ENCODE measurements at regions not wholly inside any gene's neighbourhood (a gene's known extent, or its start where the extent isn't known, plus 50 kb on each side); places are given as distances from the start of the nearest gene placed in this dataset.

DNA sequence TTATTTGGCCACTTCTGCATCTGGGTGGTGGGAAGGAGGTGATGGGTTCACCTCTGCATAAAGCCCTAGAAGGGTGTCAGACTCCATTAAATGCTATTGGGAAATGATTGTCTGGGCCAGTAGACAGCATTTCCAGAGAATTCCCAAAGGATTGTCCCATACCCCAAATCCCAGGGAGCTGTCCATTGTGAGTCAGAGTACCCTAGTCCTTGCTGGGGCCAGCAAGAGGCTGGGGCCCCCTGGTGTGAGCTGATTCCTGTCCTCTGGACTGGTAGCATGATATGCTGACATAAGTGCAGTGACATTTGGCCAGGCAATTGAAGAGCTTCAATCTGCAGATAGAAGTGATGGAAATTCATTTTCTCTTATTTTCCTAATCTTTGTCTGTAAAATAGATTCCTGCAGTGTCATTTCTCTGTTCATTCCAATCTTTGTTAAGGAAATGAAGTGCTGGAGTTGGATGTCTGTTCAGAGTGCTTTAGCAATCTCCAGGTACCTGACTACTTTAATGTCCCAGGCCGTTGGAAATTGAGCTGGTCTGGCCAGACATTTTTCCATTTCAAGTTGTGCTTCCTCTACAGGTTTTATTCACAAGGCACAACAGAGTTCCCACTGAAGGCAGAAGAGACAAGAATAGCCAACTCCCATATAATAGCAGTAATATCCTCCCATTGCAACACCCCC lies 91.2 kb downstream of the RPLP1 start:
- no peak for FAIRE-seq
- TF ChIP-seq, protein P1, sequence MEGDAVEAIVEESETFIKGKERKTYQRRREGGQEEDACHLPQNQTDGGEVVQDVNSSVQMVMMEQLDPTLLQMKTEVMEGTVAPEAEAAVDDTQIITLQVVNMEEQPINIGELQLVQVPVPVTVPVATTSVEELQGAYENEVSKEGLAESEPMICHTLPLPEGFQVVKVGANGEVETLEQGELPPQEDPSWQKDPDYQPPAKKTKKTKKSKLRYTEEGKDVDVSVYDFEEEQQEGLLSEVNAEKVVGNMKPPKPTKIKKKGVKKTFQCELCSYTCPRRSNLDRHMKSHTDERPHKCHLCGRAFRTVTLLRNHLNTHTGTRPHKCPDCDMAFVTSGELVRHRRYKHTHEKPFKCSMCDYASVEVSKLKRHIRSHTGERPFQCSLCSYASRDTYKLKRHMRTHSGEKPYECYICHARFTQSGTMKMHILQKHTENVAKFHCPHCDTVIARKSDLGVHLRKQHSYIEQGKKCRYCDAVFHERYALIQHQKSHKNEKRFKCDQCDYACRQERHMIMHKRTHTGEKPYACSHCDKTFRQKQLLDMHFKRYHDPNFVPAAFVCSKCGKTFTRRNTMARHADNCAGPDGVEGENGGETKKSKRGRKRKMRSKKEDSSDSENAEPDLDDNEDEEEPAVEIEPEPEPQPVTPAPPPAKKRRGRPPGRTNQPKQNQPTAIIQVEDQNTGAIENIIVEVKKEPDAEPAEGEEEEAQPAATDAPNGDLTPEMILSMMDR (IDR thresholded peaks at IDR 0.05; ENCODE audit: insufficient read depth, missing control alignments): no peak
- no peak for DNase-seq (ENCODE audit: insufficient read length, low spot score)

DNA sequence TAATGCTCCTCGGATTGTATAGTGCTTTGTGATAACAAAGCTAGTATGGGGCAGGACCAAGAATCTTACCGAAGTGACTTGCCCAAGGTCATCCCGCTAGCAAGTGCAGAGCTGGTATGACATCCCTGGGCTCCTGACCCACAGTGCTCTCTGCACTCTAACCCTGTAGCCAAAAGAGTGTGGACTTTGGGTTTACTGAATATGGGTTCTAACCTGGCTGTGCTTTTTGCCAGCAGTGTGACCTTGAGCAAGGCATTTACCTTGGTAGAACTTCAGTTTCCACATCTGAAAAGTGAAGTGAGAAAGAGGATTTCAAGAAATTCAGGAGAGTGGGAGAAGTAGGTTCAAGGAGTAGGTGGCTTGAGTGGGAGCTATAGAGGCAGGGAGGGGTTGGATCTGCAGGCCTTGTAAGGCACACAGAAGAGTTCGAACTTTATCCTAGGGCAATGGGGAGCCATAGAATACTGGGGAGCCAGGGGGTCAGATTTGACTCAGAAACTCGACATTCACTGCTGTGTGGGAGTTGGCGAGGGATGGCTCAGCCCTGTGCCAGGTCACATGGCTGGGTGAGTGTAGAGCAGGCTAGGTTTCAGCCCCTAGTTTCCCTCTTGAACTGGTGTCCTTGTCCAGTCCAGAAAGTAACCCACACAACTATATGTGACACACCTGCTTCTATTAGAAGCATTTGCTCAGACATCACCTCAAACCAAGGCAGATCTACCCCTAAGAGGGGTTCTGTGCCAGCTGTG lies 91.9 kb downstream of the RPLP1 start:
- FAIRE-seq (no peak), DNase-seq (ENCODE audit: insufficient read length, low spot score) (no peak)
- TF ChIP-seq, protein P1 (IDR thresholded peaks at IDR 0.05; ENCODE audit: insufficient read depth, missing control alignments): no peak

DNA sequence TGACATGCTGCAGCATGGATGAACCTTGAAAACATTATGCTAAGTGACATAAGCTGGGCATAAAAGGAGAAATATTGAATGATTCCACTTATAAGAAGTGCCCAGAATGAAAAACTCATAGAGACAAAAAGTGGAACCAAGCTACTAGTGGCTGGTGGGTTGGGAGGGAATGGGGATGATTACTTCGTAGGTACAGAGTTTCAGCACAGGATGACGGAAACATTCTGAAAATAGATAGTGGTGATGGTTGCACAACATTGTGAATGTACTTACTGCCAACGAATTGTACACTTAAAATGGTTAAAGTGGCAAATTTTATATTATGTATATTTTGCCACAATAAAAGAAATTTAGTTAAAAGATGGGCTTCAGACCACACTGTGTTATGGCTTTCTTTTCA lies 93.6 kb downstream of the RPLP1 start:
- DNase-seq (ENCODE audit: insufficient read length, low spot score) (no peak), FAIRE-seq (no peak)
- TF ChIP-seq, protein P1 (IDR thresholded peaks at IDR 0.05; ENCODE audit: insufficient read depth, missing control alignments): no peak

DNA sequence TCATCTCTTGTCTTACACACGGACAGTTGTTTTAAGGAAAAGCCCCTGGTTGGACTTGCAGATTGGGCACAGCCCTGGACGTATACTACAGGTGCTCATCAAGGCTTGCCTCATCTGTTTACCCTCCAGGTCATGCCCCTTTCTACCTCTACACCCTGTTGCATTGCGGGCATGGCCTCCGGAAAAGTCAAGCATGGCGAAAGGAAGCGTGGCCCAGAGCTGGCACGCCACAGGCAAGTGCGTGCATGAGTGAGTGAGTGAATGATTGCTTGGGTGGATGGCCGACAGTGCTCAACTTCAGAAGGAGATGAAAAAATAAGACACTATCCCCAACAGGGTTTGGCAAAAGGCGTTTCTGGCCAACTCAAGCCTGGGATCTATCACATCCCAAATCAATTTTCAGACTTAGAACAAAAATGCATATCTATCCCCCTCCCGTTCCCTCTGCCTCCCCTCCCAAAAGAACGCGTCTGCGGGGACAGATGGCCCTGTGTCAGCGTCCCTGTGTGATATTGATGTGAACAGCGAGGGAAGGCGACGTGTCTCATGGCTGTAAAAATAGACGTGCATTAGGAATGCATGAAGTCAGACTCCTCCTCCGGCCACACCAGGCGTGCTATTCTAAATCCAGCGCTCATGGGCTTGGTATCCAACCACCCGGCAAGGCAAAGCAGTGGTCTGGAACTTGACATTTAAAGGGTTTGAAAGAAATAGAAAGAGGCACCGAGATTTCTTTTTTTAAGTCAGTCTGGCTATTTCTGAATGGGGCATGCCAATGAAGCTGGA lies 96.0 kb downstream of the RPLP1 start:
- TF ChIP-seq, protein P1 (IDR thresholded peaks at IDR 0.05; ENCODE audit: insufficient read depth, missing control alignments): no peak
- no peak for DNase-seq (ENCODE audit: insufficient read length, low spot score)

DNA sequence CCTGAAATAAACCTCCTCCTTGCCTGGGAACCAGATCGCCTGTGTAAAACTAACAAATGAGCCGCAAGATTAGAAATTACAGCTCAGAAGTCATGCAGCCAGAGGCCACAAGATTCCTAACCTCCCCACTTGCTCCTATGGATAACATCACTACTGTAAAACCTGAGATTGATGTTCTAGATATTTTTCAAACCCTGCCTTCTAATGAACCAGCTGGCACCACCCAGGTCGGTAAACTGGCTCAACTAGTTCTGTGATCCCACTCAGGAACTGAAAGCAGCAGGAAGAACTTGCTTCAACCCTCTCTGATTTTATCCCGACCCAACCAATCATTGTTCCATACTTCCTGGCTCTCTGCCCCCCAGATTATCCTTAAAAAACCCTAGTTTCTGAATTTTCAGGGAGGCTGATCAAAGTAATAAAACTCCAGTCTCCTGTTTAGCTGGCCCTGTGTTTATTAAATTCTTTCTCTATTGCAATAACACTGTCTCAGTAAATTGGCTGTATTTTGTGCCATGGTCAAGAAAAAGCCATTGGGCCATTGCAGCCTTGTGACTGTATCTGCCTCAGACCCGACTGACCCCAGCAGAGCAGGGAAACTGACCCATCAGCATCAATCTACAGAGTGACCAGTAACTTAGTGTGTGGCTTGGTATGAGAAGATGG lies 98.9 kb downstream of the RPLP1 start:
- TF ChIP-seq, protein P1 (IDR thresholded peaks at IDR 0.05; ENCODE audit: insufficient read depth, missing control alignments): no peak
- FAIRE-seq: no peak
- no peak for DNase-seq (ENCODE audit: insufficient read length, low spot score)

More for the DNA sequence above, 96.0 kb downstream of the RPLP1 start:
- FAIRE-seq: no peak

DNA sequence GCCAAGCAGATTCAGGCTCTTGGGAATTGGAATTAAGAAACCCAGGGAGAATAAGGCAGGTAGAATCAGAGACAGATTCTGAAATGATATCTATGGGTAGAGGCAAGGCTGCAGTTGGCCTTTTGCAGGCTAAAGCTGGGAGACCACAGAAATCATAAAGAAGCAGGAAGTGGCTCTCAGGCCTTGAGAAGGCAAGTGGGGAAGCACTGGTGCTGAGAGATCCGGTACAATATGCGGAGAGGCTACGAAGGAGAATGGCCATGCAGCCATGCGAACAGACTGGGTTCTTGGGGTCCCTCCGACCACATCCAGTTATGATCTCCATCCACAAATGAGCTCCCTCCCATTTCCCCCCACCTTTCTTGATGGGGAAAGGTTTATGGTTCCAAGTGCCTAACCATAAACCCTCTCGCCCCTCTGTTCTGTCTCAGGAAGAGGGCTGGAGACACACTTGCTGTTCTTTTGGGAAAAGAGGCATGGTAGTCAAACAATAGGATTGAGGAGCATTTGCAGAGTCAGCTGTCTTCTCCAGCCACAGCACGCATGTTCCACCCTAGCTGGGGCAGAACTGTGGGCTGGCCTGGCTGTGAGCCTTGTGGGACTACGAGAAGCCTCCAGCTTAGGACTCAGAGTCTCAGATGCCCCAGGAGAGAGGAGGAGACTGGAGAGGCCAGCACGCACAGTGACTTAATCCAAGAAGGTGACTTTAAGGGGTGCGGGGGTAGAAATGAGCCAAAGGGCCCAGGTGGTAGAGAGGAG lies 99.6 kb downstream of the RPLP1 start:
- FAIRE-seq: no peak
- no peak for DNase-seq (ENCODE audit: insufficient read length, low spot score)
- TF ChIP-seq, protein P1 (IDR thresholded peaks at IDR 0.05; ENCODE audit: insufficient read depth, missing control alignments): no peak

Measured in D721Med (cell line).